Amniotic epithelial cell (primary cell): ENCODE measurements at regions not wholly inside any gene's neighbourhood (a gene's known extent, or its start where the extent isn't known, plus 50 kb on each side); places are given as distances from the start of the nearest gene placed in this dataset.

Experiments used
- DNase-seq: peaks from one replicate; pipeline ENCODE4 v3.0.0-alpha.2; 2010; ENCODE audit warnings: low read depth

DNA sequence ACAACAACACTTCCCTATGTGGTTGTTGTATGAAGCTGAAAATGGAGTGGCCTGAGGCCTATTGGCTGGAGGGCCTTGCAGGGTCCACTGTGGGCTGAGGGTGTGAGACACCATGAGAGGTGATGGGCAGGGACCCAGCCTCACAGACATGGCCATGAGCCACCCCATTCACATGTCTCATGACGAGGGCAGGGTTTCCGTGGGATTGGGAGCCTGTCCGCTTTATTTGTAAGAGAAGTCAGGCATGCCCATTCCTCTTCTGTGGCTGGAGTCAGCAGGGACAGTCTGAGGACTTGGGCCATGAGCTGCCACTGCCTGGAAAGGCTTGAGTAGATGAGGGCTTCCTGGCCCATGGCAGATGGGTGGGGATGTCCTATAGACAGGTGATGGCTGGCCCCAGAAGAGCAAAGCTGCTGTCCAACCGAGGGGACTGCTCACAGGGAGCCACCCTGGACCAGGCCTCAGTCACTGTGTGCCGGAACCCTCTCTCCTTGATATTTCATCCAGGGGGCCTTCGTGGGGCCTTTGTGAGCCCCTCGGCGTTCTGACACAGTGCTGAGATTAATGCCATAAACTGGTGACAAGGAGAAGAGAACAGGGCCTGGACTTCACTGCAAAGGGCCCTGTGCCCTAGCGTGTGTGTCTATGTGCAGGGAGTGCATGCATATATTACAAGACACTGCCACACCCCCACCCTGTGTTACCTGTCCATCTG is 971.9 kb downstream of the BRD1 start:
- DNase-seq, result no peak

DNA sequence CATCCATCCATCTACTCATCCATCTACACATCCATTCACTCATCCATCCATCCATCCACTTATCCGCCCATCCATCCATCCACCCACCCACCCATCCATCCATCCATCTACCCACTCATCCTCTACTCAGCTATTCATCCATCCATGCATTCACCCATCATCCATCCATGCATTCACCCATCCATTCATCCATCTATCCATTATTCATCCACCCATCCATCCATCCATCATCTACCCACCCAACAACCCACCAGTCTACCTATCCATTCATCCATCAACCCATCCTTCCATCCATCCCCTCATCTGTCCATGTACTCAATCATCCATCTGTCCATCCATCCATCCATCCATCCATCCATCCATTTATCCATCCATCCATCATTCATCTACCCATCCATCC is 972.7 kb downstream of the BRD1 start:
- DNase-seq, result no peak

DNA sequence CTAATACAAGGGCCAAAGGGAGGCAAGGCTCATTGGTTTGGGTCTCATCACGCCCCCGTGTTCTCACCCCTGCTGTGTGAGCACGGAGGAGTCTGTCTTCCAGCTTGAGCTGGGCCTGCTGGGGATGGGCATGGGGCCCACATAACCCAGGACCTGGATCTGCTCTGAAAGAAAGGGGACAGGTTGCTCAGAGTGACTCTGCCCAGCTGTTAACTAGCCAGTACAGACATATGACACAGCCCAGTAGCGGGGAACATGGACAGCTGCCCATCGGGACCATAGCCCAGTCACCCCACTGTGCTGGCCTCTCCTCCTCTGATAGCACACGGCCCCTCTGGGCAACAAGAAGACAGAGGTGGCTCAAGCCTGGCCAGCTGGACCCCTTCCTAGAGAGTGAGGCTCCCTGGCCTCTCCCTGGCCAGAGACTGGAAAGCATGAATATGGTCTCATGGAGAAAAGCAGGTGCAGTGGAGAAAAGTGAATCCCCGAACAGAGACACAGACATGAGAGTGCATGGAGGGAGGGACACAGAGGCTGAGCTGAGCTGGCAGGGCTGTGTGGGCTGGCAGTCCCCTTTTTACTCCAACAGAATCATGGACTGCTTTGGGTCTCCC is 973.9 kb downstream of the BRD1 start:
- no peak for DNase-seq

DNA sequence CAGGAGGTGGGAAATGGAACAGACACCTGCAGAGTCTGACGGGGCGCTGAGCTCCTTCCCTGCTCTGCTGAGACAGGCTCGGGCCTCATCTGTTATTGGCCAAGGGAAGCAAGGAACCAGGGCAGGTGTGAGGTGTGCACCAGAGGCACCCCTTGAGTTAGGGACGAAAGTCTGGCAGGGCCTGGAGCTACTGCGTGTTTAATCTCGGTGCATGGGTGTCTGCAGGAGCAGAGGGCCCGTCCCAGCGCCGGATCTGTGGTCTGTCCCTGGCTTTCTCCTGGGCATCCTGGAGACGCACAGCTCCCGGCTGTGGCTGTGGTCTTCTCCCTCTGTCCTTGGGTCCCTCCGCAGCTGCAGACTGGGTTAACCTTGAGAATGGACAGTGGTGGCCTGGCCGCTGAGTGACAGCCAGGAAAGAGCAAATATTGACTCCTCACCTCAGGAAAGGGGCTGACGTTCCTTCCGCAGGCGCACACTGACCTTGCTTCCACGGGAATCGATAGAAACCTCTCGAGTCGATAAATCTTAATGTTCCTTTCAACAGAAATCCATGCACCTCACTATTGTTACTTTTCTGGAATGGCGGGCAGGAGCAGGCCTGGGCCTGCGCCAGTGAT is 975.6 kb downstream of the BRD1 start:
- DNase-seq, result no peak

DNA sequence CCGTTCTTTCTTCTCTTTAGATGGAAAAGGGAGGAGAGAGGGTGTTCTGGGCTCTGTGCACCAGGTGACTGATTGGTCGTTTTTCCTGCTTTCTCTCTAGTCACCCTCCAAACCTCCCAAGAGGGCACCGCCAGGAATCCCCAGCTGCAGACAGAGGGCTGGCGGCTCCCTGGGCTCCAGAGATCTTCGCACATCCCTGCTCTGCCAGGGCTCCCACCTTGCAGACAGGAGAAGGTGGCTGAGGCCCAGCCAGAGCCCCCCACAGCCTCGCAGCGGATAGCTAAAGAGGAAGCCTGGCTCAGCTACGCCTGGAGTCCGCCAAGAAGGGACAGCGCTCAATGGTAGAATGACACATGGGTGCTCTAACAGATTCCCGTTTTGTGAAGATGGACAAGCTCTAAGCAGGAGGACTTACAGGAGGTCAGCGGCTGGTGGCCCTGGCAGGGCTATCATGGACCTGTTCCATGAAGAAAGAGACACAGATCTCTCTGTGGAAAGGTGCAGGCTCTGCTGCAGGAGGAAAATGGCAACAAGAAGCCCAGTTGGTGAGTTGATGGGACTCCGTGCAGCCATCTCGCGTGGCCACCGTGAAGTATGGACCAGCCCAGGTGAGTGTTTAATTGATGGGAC is 976.9 kb downstream of the BRD1 start:
- no peak for DNase-seq

DNA sequence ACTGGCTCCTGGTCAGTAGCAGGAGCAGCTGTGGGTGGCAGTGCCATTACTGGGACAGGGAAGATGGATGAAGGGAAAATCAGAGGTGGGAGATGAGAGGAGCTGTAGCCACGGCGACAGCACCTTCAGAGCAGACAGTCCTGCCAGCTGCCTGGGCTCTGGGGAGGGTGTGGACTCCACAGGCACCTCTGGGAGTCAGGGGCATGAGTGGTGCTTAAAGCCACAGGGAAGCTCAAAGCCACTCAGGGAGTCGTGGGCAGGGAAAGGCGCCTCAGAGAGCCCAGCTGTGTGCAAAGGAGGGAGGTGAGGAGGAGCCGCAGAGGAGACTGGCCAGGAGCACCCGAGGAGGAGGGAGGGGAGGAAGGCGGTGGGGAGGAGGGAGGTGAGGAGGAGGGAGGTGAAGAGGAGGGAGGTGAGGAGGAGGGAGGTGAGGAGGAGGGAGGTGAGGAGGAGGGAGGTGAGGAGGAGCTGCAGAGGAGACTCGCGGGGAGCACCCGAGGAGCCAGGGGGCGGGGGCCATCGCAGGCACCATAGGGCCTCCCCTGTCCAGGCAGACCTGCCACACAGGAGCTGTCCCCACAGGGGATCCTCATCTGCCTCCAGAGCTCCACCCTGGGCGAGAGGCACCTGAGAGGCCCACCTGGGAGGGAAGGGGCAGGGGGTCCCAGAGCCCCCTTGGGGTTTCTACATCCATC is 977.6 kb downstream of the BRD1 start:
- no peak for DNase-seq

DNA sequence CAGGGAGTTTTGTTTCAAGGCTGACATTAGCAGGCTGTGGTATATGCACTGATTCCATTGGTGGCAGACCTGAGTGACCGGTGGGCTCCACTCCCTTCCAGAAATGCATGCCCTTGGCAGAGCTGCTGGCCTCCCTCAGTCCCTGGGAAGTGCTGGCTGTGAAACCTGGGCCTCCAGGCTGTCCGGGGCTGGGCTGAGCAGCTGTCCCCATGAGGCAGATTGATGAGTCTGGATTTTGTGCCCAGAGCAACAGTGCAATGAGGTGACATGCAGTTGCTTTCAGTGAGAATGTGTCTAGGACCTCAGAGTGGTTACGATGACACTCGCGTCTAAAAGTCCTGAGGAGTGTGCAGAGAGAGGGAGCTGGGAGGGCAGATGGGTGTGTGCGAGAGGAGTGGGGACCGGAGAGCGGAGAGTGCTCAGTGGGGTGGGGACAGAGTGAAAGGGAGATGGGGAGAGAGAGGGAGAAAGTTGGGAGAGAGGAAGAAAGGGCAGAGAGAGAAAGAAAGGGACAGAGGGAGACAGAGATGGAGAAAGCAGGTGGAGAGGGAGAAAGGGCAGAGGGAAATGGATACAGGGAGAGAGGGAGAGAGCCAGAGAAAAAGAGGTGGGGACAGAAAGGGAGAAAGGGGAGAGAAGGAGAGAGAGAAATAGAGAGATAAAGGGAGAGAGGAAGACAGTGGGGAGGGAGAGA is 978.3 kb downstream of the BRD1 start:
- no peak for DNase-seq

DNA sequence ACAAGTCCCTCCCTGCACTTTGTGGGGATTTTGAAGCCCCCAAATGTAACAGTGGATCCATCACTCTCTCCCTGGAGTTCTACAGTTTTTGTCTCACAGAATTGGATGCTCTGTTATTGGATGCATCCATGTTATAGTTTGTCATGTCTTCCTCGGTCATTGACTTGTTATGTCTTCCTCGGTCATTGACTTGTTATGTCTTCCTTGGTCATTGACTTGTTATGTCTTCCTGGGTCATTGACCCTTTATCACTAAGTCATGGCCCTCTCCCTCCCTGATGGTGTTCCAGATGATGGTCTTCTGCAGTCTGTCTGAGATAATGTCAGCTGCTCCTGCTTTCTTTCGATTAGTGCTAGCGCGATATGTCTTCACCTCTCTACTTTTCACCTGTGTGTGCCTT is 981.5 kb downstream of the BRD1 start:
- no peak for DNase-seq

DNA sequence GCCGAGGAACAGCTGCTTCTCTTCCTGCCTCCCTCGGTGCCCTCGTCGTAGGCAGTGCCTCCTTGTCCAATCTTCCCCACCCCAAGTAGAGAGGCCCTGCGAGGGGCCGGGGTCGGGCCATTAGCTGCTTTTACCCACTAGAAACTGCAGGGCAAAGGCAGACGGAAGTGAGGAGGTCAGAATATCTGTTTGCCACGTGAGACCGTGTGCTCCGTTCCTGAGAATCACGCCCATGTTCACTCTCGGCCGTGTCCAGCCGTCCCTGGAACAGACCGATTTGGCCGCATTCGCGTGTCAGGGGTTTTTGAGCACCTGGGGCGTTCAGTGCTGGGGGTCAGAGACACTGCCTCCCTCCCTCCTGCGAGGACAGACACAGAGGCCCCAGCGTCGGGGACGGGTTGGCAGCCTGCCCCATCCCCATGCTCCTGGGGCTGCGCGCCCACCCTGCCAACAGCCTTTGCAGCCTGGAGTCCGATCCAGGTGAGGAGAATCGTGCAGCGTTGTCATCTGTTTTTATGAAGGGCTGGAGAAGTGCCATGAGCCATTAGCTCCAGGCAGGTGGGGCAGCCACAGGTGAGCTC is 982.2 kb downstream of the BRD1 start:
- no peak for DNase-seq

DNA sequence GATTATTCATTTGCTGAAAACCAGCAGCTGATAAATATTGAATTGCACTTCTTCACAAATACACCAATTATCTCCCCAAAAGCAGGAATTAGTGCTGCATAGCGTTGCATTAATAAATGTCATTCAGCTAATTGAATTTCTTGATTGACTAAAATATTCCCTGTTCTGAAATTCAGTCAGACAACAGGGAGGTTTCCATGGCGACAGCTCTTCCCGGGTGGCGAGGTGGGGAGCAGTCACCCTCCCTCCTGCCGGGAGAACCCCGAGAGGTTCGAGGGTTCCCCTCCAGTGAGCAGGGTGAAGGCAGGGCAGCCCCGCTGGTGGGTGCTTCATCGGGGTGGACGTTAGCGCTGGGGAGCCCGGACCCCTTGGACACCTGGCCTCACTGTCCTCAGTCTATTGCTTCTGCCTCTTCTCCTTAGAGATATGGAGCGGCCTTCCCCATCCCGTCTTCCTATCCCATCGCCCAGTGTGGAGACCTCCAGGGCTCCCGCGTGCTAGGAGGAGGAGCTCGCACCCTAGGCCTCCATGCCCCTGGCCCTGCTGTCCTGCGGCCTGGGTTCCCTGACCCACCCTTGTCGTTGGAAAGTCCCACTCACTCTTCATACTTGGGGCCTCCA is 983.5 kb downstream of the BRD1 start:
- no peak for DNase-seq

DNA sequence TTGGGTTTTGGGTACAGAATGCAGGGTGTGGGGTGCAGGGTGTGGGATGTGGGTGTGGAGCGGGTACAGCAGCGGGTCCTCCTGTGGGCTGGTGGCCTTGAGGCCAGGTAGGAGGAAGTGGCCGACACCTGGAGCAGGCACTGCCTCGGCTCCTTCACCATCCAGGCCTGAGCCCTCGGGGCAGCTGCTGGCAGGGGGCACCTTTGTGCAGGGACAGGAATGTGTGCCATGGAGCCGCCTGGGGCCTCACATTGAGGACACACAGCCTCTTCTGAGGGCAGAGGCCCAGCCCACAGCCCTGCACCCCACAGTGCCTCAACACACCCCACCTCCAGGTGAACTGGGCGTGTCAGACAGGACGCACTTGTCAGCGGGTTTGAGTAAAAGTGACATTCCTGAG is 984.0 kb downstream of the BRD1 start:
- no peak for DNase-seq

DNA sequence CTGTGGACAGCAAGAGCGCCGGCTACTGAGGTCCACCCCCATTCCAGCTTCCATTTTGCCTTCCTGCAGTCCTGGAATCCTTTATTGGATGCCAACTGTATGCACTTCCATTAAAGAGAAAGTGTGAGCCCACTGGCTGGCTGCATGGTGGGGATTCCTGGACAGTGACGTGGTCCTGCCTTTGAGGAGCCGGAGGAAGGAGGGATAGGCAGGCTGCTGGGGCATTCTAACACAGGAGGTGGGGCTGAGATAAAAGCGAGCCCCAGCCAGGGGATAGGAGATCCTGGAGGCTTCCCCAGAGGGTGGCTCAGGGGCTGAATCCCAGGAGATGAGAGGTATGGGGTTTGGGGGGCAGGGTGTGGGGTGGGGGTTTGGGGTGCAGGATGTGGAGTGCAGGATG is 984.7 kb downstream of the BRD1 start:
- no peak for DNase-seq

DNA sequence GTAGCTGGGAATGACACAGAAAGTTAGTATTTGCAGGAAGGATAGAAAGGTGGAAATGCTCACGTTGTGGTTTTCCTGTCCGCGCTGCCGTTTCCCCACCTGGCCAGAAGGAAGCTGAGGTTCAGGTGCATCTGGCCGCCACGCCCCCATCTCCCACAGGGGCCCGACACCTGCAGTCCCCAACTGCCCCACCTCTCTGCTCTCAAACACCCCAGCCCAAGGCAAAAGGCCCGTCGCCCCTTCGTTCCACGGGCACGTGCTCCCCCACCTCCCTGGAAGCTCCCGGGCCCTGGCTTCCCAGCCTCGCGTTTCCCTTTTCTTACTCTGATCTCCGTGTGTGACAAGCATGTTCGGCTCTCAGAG is 985.1 kb downstream of the BRD1 start:
- DNase-seq, result no peak

DNA sequence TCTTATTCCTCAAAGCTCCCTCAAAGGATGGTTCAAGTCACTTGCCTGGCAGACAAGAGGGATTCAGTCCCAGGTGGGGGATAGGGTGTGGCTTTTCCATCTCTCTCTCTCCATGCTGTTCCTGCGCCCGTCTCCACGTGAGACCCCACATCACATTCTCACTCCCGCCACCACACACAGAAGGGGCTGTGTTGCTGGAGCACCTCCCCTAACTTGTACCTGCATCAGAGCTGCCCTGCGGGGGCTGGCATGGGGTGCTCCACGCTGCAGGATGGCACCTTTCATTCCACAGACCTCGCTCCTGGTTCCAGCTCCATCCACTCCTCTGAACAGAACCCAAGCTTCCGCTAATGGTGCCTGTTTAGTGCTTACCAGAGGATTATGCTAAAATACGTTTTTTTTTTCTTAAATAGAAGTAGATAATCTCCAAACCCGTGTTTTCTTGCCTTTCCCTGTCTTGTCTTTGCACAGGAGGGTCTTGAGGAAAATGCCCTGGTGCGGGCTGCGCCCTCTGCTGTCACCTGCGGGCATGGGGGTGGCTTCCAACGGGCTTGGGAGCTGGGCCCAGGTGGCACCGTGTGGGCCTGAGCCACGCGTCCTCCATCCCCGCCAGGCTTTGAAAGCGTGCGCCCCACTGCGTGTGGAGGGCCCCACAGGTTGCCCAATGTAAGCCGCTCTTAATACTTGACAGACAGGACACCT is 985.6 kb downstream of the BRD1 start:
- no peak for DNase-seq

DNA sequence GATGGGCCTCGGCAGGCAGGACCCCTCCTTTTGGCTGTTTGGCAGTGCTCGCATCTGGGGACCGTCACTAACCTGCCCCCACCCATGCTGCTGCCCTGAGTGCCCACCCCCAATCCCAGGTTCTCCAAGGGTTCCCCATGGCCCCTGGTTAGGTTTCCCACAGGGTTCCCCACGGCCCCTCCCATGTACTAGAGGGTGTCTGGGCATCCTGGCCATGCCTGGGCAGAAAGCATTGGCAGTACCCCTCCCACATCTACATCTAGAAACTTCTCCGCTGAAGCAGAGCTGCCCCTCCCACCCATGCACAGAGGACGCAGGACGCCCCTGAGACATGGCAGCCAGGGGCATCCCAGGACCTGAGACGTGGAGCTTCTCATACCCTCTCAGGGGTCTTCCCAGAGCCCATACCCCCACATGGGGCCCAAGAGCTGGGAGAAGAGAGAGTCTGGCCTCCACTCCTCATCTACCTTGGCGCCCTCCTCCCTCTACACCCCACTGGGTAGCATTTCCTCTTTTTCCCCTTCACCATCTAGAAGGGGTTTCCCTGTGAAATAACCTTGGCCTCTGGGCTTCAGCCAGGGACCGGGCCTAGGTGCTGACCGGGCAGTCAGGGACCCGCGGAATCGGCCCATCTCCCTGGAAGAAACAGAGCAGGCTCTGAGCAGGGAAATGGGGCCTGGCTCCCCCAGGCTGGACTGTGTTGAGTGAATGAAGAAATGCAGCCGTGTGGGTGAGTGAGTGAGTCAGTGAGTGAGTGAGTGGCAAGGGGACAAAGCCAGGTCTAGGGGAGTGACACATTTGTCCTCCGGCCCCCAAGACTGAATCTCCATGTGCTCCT is 987.3 kb downstream of the BRD1 start:
- no peak for DNase-seq

DNA sequence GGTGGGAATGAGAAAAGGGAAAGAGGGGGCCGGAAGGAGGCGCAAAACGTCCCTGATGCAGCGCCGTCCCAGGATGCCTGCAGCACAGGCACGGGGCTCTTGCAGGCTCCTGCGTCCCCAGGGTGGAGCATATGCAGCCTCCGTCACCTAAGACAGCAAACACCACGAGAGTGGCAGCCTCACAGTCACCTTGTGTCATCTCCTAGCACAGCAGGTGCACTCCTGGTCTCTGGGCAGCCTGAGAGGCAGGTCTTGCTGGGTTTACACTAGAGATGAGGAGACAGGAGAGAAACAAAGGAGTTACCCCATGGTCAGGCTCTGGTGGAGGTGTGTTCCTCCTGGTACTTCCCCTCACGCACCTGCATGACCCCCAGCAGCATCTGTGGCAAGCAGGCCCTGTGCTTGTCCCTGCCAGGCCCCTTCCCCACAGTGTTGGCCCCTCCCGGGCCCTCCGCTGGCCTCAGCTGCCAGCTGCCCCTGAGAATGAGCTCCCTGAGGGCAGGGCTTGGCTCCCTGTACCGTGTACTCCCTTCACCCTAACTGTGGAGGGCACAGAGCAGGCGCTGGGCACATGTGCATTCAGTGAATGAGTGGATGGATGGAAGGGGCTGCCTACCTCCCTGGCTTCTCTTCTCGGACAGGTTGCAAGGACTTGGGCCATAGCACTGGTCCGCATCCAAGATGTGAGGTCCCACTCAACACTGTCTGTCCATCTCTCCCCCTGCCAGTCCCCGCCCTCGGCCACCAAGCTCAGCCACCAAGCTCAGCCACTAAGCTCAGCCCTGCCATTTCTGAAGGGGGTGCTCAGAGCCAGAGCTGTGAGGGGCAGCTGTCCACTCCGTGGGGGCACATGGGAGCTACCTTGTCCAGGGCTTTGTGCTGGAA is 988.6 kb downstream of the BRD1 start:
- DNase-seq, result no peak

DNA sequence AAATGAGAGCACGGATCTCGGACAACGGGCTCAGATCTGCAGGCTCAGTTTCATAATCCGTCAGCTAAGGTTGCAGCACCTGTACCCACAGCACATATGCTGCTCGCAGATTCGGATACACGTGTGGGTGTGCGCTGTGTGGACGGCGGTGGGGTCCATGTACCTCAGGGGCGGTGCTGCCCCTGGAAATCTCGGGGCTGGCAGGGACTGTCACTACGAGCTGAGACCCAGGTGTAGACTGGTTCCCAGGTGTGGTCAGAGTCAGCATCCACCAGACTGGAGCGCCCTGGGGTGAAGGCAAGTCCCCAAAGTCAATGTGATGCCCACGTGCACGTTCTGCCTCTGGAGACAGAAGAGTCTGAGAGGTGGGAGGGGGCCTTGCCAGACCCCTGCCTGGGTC is 989.3 kb downstream of the BRD1 start:
- DNase-seq, result no peak

DNA sequence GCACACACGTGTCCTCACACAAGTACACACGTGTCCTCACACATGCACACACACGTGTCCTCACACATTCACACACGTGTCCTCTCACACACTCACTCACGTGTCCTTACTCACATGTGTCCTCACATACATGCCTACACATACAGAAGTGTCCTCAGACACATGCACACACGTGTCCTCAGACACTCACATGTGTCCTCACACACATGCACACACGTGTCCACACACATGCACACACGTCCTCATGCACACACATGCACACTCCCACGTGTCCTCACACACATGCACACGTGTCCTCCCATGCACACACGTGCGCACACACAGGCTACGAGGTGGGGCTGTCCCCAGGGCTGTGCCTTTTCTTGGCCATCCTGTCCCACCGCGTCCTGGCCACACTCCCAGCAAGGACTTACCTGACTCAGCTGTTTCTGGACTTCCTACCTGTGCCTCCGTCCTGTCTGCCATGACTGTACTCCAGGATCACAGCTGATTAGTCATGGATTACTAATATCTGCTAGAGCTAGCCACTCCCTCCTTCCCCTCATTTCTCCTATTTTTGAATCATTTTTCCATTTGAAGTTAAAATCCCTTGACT is 990.2 kb downstream of the BRD1 start:
- DNase-seq, result no peak
